ENCODE measurements at regions not wholly inside any gene's neighbourhood (a gene's known extent, or its start where the extent isn't known, plus 50 kb on each side); places are given as distances from the start of the nearest gene placed in this dataset.

- no peaks in the 10 kb centered on the region for H3K4me1 ChIP-seq (ENCODE audit: control insufficient read depth, extremely low read depth, insufficient read depth, low read length)
- H3K4me2 ChIP-seq (ENCODE audit: control insufficient read depth, extremely low read depth, insufficient read depth, low read depth, low read length), result no peak overlapping the region
- H3K9ac ChIP-seq (ENCODE audit: control insufficient read depth, extremely low read depth, insufficient read depth, low read length), result no peak overlapping the region
- H3K9me3 ChIP-seq (ENCODE audit: control insufficient read depth, low read depth, low read length), result no peaks in the 10 kb centered on the region
- H2AFZ ChIP-seq (ENCODE audit: control insufficient read depth, low read length), result no peak overlapping the region
- TF ChIP-seq, protein P1, sequence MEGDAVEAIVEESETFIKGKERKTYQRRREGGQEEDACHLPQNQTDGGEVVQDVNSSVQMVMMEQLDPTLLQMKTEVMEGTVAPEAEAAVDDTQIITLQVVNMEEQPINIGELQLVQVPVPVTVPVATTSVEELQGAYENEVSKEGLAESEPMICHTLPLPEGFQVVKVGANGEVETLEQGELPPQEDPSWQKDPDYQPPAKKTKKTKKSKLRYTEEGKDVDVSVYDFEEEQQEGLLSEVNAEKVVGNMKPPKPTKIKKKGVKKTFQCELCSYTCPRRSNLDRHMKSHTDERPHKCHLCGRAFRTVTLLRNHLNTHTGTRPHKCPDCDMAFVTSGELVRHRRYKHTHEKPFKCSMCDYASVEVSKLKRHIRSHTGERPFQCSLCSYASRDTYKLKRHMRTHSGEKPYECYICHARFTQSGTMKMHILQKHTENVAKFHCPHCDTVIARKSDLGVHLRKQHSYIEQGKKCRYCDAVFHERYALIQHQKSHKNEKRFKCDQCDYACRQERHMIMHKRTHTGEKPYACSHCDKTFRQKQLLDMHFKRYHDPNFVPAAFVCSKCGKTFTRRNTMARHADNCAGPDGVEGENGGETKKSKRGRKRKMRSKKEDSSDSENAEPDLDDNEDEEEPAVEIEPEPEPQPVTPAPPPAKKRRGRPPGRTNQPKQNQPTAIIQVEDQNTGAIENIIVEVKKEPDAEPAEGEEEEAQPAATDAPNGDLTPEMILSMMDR (optimal IDR thresholded peaks at IDR 0.05 in 1 of 3, IDR thresholded peaks at IDR 0.05 in 1 of 3, conservative IDR thresholded peaks at IDR 0.05 in 1 of 3; ENCODE audit: extremely low read depth in 1 of 3, insufficient read depth in 2 of 3, low read length in 3 of 3), result no peak
- no peak for TF ChIP-seq EZH2 (IDR thresholded peaks at IDR 0.05; ENCODE audit: low read length)
- no peaks in the 10 kb centered on the region for H3K79me2 ChIP-seq (ENCODE audit: control insufficient read depth, insufficient read depth, low read length)
- no peak overlapping the region for H3K4me3 ChIP-seq (ENCODE audit: control insufficient read depth in 2 of 3, extremely low read depth in 1 of 3, insufficient read depth in 2 of 3, low read depth in 1 of 3, low read length in 3 of 3)
- DNase-seq (ENCODE audit: low read depth, low spot score) (no peak), FAIRE-seq (no peak)
- H3K27ac ChIP-seq (ENCODE audit: control insufficient read depth, insufficient read depth, low read length), result no peak overlapping the region
- no peaks in the 10 kb centered on the region for H3K36me3 ChIP-seq (ENCODE audit: control insufficient read depth in 2 of 2, extremely low read depth in 1 of 2, insufficient read depth in 2 of 2, low read length in 2 of 2)
- H3K27me3 ChIP-seq (ENCODE audit: control insufficient read depth, extremely low read depth, insufficient read depth, low read length), result no peaks in the 10 kb centered on the region
- no peaks in the 10 kb centered on the region for H3K9me1 ChIP-seq (ENCODE audit: control insufficient read depth, extremely low read depth, insufficient read depth, low read length)
- dilution Hi-C loops (cut with MboI; ENCODE audit: extremely low pct_ligation_motif_present, low sequenced_read_pairs), result no loop called here
- no peaks in the 10 kb centered on the region for H4K20me1 ChIP-seq (ENCODE audit: control insufficient read depth, extremely low read depth, insufficient read depth, low read length)
Observed at GRCh38 chr13:21825801-21826200, 154.9 kb downstream of the FGF9 start.

DNA sequence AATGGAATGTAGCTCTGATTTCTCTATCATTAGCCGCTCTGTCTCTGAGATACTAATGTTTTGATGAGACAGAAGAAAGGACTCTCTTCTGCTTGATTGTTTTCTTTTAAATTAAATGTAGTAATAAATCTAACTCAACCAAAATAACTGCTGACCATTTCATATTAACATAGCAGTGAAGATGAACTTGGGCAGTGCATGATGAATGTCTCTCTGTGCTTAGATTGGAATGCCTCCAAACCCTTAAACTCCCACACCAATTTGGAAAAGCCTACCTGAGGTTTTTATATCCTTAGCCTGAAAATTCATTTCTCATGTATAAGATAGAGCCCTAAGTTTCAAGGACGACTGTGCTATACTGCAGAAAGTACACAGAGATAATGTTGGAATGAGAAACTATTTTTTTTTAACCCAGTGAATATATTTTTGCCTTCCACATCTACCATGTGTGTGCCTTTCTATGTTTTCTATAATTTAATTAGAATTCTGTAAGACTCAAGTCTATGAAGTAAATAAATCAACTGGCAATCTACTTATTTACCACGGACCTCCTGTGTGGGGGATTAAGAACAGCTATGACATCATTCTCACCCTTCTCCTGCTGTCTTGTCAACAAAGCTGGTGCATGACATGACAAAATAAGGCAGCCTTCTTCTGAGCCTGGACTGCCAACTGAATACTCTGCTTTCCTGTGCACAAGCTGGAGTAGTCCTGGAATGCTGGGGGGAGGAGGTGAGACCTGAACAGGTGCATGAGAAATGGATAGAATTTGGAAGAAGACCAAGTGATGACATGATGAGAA is 155.5 kb downstream of the FGF9 start:
- FAIRE-seq, result no peak
- Histone ChIP-seq H3K4me2 (ENCODE audit: control insufficient read depth, extremely low read depth, insufficient read depth, low read depth, low read length) (no peak overlapping the region), H3K9ac (ENCODE audit: control insufficient read depth, extremely low read depth, insufficient read depth, low read length) (no peak overlapping the region)

More for the DNA sequence above, 155.5 kb downstream of the FGF9 start:
- Histone ChIP-seq H3K9me1 (ENCODE audit: control insufficient read depth, extremely low read depth, insufficient read depth, low read length) (no peaks in the 10 kb centered on the region), H3K36me3 (ENCODE audit: control insufficient read depth in 2 of 2, extremely low read depth in 1 of 2, insufficient read depth in 2 of 2, low read length in 2 of 2) (no peaks in the 10 kb centered on the region), H3K9me3 (ENCODE audit: control insufficient read depth, low read depth, low read length) (no peaks in the 10 kb centered on the region), H4K20me1 (ENCODE audit: control insufficient read depth, extremely low read depth, insufficient read depth, low read length) (no peaks in the 10 kb centered on the region), H3K4me1 (ENCODE audit: control insufficient read depth, extremely low read depth, insufficient read depth, low read length) (no peaks in the 10 kb centered on the region), H3K4me3 (ENCODE audit: control insufficient read depth in 2 of 3, extremely low read depth in 1 of 3, insufficient read depth in 2 of 3, low read depth in 1 of 3, low read length in 3 of 3) (no peak overlapping the region), H3K27me3 (ENCODE audit: control insufficient read depth, extremely low read depth, insufficient read depth, low read length) (no peaks in the 10 kb centered on the region), H2AFZ (ENCODE audit: control insufficient read depth, low read length) (no peak overlapping the region), H3K79me2 (ENCODE audit: control insufficient read depth, insufficient read depth, low read length) (no peaks in the 10 kb centered on the region), H3K27ac (ENCODE audit: control insufficient read depth, insufficient read depth, low read length) (no peak overlapping the region)
- DNase-seq (ENCODE audit: low read depth, low spot score), result no peak
- TF ChIP-seq, protein P1 (optimal IDR thresholded peaks at IDR 0.05 in 1 of 3, IDR thresholded peaks at IDR 0.05 in 1 of 3, conservative IDR thresholded peaks at IDR 0.05 in 1 of 3; ENCODE audit: extremely low read depth in 1 of 3, insufficient read depth in 2 of 3, low read length in 3 of 3), result no peak
- no peak for TF ChIP-seq EZH2 (IDR thresholded peaks at IDR 0.05; ENCODE audit: low read length)
- dilution Hi-C loops (cut with MboI; ENCODE audit: extremely low pct_ligation_motif_present, low sequenced_read_pairs), result no loop called here

Data from keratinocyte (primary cell).